ENCODE measurements at regions not wholly inside any gene's neighbourhood (a gene's known extent, or its start where the extent isn't known, plus 50 kb on each side); places are given as distances from the start of the nearest gene placed in this dataset.

DNA sequence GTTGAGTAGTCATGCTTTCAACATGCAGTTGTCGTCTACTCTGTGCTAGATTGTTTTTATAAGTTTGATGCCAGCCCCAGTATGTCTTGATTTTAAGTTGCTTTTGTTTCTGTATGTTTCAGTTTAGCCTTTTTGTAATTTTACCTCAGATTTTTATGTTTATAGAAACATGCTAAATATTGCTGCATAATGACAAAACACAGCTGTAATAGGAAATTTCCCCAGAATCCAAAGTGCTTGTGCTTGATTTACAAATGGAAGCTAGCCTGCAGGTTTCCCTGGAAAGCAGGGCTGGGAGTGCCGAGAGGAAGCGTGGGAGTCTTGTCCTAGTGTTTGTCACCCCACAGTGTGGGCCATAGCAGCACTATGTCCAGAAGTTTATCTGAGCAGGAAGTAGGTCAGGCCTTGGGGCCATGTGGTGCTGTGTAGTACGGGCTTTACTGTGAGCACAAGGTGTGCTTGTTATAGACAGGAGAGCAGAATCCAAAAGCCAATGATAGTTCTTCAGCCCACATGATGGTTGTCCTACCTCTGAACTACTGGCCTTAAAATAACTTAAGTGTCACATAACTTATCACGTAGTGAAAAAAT is 100.0 kb upstream of the NREP start:
- H3K4me1 ChIP-seq, result no peaks in the 10 kb centered on the region
- H3K36me3 ChIP-seq (ENCODE audit: control insufficient read depth, insufficient read depth, low read length), result no peaks in the 10 kb centered on the region
- H3K36me3 Mint-ChIP-seq (ENCODE audit: insufficient read depth, unreplicated experiment), result no peaks in the 10 kb centered on the region
- no peak overlapping the region for H3K27ac Mint-ChIP-seq (ENCODE audit: unreplicated experiment)
- ChIA-PET POLR2A (no interaction called here), CTCF (interaction anchor here (0.6 kb wide), 1 partner anchor 301 kb away, joined by 3 read pairs; no protein-coding TSS in a partner anchor)
- no peaks in the 10 kb centered on the region for H3K27me3 ChIP-seq (replicated peaks; ENCODE audit: control insufficient read depth, insufficient read depth, low read length)
- intact Hi-C loops (cut with micrococcal nuclease; ENCODE audit: unreplicated experiment), result loop anchor here (2.0 kb wide), 1 partner anchor 290 kb away; no protein-coding TSS in a partner anchor
- H3K27me3 Mint-ChIP-seq (ENCODE audit: insufficient read depth, unreplicated experiment), result peaks cover 9% of the 10 kb centered on the region
- TF ChIP-seq, protein P1, sequence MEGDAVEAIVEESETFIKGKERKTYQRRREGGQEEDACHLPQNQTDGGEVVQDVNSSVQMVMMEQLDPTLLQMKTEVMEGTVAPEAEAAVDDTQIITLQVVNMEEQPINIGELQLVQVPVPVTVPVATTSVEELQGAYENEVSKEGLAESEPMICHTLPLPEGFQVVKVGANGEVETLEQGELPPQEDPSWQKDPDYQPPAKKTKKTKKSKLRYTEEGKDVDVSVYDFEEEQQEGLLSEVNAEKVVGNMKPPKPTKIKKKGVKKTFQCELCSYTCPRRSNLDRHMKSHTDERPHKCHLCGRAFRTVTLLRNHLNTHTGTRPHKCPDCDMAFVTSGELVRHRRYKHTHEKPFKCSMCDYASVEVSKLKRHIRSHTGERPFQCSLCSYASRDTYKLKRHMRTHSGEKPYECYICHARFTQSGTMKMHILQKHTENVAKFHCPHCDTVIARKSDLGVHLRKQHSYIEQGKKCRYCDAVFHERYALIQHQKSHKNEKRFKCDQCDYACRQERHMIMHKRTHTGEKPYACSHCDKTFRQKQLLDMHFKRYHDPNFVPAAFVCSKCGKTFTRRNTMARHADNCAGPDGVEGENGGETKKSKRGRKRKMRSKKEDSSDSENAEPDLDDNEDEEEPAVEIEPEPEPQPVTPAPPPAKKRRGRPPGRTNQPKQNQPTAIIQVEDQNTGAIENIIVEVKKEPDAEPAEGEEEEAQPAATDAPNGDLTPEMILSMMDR (IDR thresholded peaks at IDR 0.05; ENCODE audit: insufficient read depth in 1 of 2, low read depth in 1 of 2, low read length in 1 of 2, severe bottlenecking in 1 of 2, unreplicated experiment in 1 of 2), result no peak
- DNase-seq, result no peak
- H3K4me3 ChIP-seq (ENCODE audit: low read depth, low read length), result no peak overlapping the region
- H3K9me3 ChIP-seq, result no peaks in the 10 kb centered on the region
- no peak overlapping the region for H3K4me3 Mint-ChIP-seq (ENCODE audit: unreplicated experiment)
- BruUV-seq (replicated peaks), result no TSS peak
- no peaks in the 10 kb centered on the region for H3K4me1 Mint-ChIP-seq (ENCODE audit: low read depth, unreplicated experiment)
- no peaks in the 10 kb centered on the region for H3K9me3 Mint-ChIP-seq (ENCODE audit: unreplicated experiment)

DNA sequence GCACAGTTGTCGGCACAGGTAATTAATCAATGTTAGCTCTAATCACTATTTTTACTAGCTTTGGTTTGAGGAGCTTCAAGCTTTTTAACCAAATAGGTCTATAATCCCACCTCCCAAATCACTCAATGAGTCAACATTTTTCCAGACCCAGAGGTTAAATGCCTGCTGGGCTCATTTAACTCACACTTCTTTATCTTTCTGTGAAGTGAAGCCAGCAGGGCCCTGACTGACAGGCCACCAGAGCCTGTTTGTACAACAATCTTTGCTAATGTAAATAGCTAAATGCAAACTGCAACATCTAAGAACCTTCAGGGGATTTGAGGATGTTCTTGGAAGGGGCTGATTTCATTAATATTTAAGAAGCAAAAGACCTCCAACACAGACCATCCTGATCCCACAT is 98.4 kb upstream of the NREP start:
- Mint-ChIP-seq H3K4me1 (ENCODE audit: low read depth, unreplicated experiment) (no peaks in the 10 kb centered on the region), H3K9me3 (ENCODE audit: unreplicated experiment) (no peaks in the 10 kb centered on the region), H3K27ac (ENCODE audit: unreplicated experiment) (no peak overlapping the region), H3K4me3 (ENCODE audit: unreplicated experiment) (no peak overlapping the region), H3K27me3 (ENCODE audit: insufficient read depth, unreplicated experiment) (peaks cover 10% of the 10 kb centered on the region), H3K36me3 (ENCODE audit: insufficient read depth, unreplicated experiment) (no peaks in the 10 kb centered on the region)
- intact Hi-C loops (cut with micrococcal nuclease; ENCODE audit: unreplicated experiment), result no loop called here
- Histone ChIP-seq H3K4me3 (ENCODE audit: low read depth, low read length) (no peak overlapping the region), H3K27me3 (replicated peaks; ENCODE audit: control insufficient read depth, insufficient read depth, low read length) (no peaks in the 10 kb centered on the region), H3K4me1 (no peaks in the 10 kb centered on the region), H3K9me3 (no peaks in the 10 kb centered on the region), H3K36me3 (ENCODE audit: control insufficient read depth, insufficient read depth, low read length) (no peaks in the 10 kb centered on the region)
- TF ChIP-seq, protein P1 (IDR thresholded peaks at IDR 0.05; ENCODE audit: insufficient read depth in 1 of 2, low read depth in 1 of 2, low read length in 1 of 2, severe bottlenecking in 1 of 2, unreplicated experiment in 1 of 2), result no peak
- no TSS peak for BruUV-seq (replicated peaks)
- ChIA-PET POLR2A (no interaction called here), CTCF (no interaction called here)
- no peak for DNase-seq

DNA sequence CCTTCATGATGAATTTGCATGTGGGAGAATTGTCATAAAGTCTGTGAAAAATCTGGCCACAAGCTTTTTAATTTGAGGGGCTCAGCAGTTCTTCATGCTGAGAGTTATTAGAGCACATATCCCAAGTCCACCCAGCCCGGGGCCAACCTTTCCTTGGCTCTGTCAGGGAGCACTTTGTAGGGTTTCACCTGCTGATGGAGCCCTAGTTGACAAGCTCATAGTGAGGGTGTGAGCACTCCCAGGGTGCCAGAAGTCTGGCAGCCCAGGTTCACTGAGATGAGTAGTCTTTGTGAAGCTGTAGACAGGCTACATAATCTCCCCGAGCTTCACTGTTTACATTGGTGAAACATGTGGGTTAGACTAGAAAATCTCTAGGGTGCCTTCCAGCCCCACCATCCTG is 97.2 kb upstream of the NREP start:
- no peaks in the 10 kb centered on the region for H3K9me3 Mint-ChIP-seq (ENCODE audit: unreplicated experiment)
- no peak for DNase-seq
- Histone ChIP-seq H3K4me1 (no peaks in the 10 kb centered on the region), H3K4me3 (ENCODE audit: low read depth, low read length) (no peak overlapping the region), H3K27me3 (replicated peaks; ENCODE audit: control insufficient read depth, insufficient read depth, low read length) (no peaks in the 10 kb centered on the region), H3K9me3 (no peaks in the 10 kb centered on the region), H3K36me3 (ENCODE audit: control insufficient read depth, insufficient read depth, low read length) (no peaks in the 10 kb centered on the region)
- intact Hi-C loops (cut with micrococcal nuclease; ENCODE audit: unreplicated experiment), result no loop called here
- TF ChIP-seq, protein P1 (IDR thresholded peaks at IDR 0.05; ENCODE audit: insufficient read depth in 1 of 2, low read depth in 1 of 2, low read length in 1 of 2, severe bottlenecking in 1 of 2, unreplicated experiment in 1 of 2), result no peak
- H3K36me3 Mint-ChIP-seq (ENCODE audit: insufficient read depth, unreplicated experiment), result no peaks in the 10 kb centered on the region
- no TSS peak for BruUV-seq (replicated peaks)
- CTCF ChIA-PET, result no interaction called here
- H3K27ac Mint-ChIP-seq (ENCODE audit: unreplicated experiment), result no peak overlapping the region
- POLR2A ChIA-PET, result no interaction called here
- H3K4me1 Mint-ChIP-seq (ENCODE audit: low read depth, unreplicated experiment), result no peaks in the 10 kb centered on the region
- H3K4me3 Mint-ChIP-seq (ENCODE audit: unreplicated experiment), result no peak overlapping the region
- peaks cover 10% of the 10 kb centered on the region for H3K27me3 Mint-ChIP-seq (ENCODE audit: insufficient read depth, unreplicated experiment)

Data from Caco-2 (cell line).